ENCODE measurements at regions not wholly inside any gene's neighbourhood (a gene's known extent, or its start where the extent isn't known, plus 50 kb on each side); places are given as distances from the start of the nearest gene placed in this dataset.
"Not testable (repeated sequence)": the region's sequence is repeated elsewhere in the genome, so short reads cannot be mapped to it uniquely, and the experiment has no call there.

- not testable (repeated sequence) for H3K4me3 Mint-ChIP-seq (ENCODE audit: unreplicated experiment); H3K79me2 ChIP-seq (ENCODE audit: insufficient read depth, low read length); H2AFZ ChIP-seq (ENCODE audit: low read depth, low read length); H3K4me1 ChIP-seq (ENCODE audit: insufficient read depth, low read length); H3K9me3 ChIP-seq (ENCODE audit: insufficient read depth, low read depth, low read length); H3K4me3 ChIP-seq (ENCODE audit: insufficient read depth, low read depth, low read length); H3K27me3 Mint-ChIP-seq (ENCODE audit: low read depth, unreplicated experiment); H3K9me3 Mint-ChIP-seq (ENCODE audit: unreplicated experiment); H3K27ac ChIP-seq (ENCODE audit: low read depth, low read length); H3K36me3 ChIP-seq (ENCODE audit: insufficient read depth, low read length); H3K36me3 Mint-ChIP-seq (ENCODE audit: low read depth, unreplicated experiment); FAIRE-seq; H3K27me3 ChIP-seq (ENCODE audit: insufficient read depth, low read length); H3K4me1 Mint-ChIP-seq (ENCODE audit: low read depth, unreplicated experiment); H4K20me1 ChIP-seq (ENCODE audit: insufficient read depth, low read length); H3K27ac Mint-ChIP-seq (ENCODE audit: unreplicated experiment); H3K9ac ChIP-seq (ENCODE audit: low read length); DNase-seq (ENCODE audit: low read depth); H3K4me2 ChIP-seq (ENCODE audit: low read length)
Measured at GRCh38 chr9:39552242-39552881, 196.9 kb downstream of the SPATA31A1 start.

- not testable (repeated sequence) for H3K4me1 Mint-ChIP-seq (ENCODE audit: low read depth, unreplicated experiment); FAIRE-seq; H3K4me1 ChIP-seq (ENCODE audit: insufficient read depth, low read length); H3K4me3 ChIP-seq (ENCODE audit: insufficient read depth, low read depth, low read length); H4K20me1 ChIP-seq (ENCODE audit: insufficient read depth, low read length); H3K9me3 ChIP-seq (ENCODE audit: insufficient read depth, low read depth, low read length); H3K36me3 Mint-ChIP-seq (ENCODE audit: low read depth, unreplicated experiment); H3K9me3 Mint-ChIP-seq (ENCODE audit: unreplicated experiment); H3K9ac ChIP-seq (ENCODE audit: low read length); H3K27me3 ChIP-seq (ENCODE audit: insufficient read depth, low read length); H3K27me3 Mint-ChIP-seq (ENCODE audit: low read depth, unreplicated experiment); DNase-seq (ENCODE audit: low read depth); H2AFZ ChIP-seq (ENCODE audit: low read depth, low read length); H3K4me3 Mint-ChIP-seq (ENCODE audit: unreplicated experiment); H3K36me3 ChIP-seq (ENCODE audit: insufficient read depth, low read length); H3K4me2 ChIP-seq (ENCODE audit: low read length); H3K79me2 ChIP-seq (ENCODE audit: insufficient read depth, low read length); H3K27ac ChIP-seq (ENCODE audit: low read depth, low read length); H3K27ac Mint-ChIP-seq (ENCODE audit: unreplicated experiment)
Measured at GRCh38 chr9:39554352-39554751, 198.9 kb downstream of the SPATA31A1 start.

GRCh38 chr9:39559384-39559783 is 203.9 kb downstream of the SPATA31A1 start:
- TF ChIP-seq CTCF (IDR thresholded peaks at IDR 0.05; ENCODE audit: insufficient read depth, low read depth, low read length): peak; percentile 15
- not testable (repeated sequence) for H3K4me1 ChIP-seq (ENCODE audit: insufficient read depth, low read length); H3K4me3 Mint-ChIP-seq (ENCODE audit: unreplicated experiment); FAIRE-seq; H3K4me3 ChIP-seq (ENCODE audit: insufficient read depth, low read depth, low read length); H2AFZ ChIP-seq (ENCODE audit: low read depth, low read length); H3K36me3 ChIP-seq (ENCODE audit: insufficient read depth, low read length); H3K27me3 ChIP-seq (ENCODE audit: insufficient read depth, low read length); H3K4me1 Mint-ChIP-seq (ENCODE audit: low read depth, unreplicated experiment); H3K9ac ChIP-seq (ENCODE audit: low read length); H3K9me3 ChIP-seq (ENCODE audit: insufficient read depth, low read depth, low read length); H3K27me3 Mint-ChIP-seq (ENCODE audit: low read depth, unreplicated experiment); H3K36me3 Mint-ChIP-seq (ENCODE audit: low read depth, unreplicated experiment); H4K20me1 ChIP-seq (ENCODE audit: insufficient read depth, low read length); H3K9me3 Mint-ChIP-seq (ENCODE audit: unreplicated experiment); H3K4me2 ChIP-seq (ENCODE audit: low read length); DNase-seq (ENCODE audit: low read depth); H3K79me2 ChIP-seq (ENCODE audit: insufficient read depth, low read length); H3K27ac ChIP-seq (ENCODE audit: low read depth, low read length); H3K27ac Mint-ChIP-seq (ENCODE audit: unreplicated experiment)

- H3K4me2 ChIP-seq (ENCODE audit: low read length); H3K27ac ChIP-seq (ENCODE audit: low read depth, low read length); H3K36me3 Mint-ChIP-seq (ENCODE audit: low read depth, unreplicated experiment); H2AFZ ChIP-seq (ENCODE audit: low read depth, low read length); H3K9ac ChIP-seq (ENCODE audit: low read length); H3K9me3 ChIP-seq (ENCODE audit: insufficient read depth, low read depth, low read length); H3K27me3 Mint-ChIP-seq (ENCODE audit: low read depth, unreplicated experiment); H3K79me2 ChIP-seq (ENCODE audit: insufficient read depth, low read length); H3K27me3 ChIP-seq (ENCODE audit: insufficient read depth, low read length); FAIRE-seq; H3K4me1 ChIP-seq (ENCODE audit: insufficient read depth, low read length); H4K20me1 ChIP-seq (ENCODE audit: insufficient read depth, low read length); H3K4me3 Mint-ChIP-seq (ENCODE audit: unreplicated experiment); H3K4me1 Mint-ChIP-seq (ENCODE audit: low read depth, unreplicated experiment); H3K4me3 ChIP-seq (ENCODE audit: insufficient read depth, low read depth, low read length); H3K36me3 ChIP-seq (ENCODE audit: insufficient read depth, low read length); DNase-seq (ENCODE audit: low read depth); H3K9me3 Mint-ChIP-seq (ENCODE audit: unreplicated experiment): not testable (repeated sequence)
- H3K27ac Mint-ChIP-seq (ENCODE audit: unreplicated experiment): peak overlapping the region; percentile 82
Measured at GRCh38 chr9:39566782-39567181, 211.3 kb downstream of the SPATA31A1 start.

GRCh38 chr9:39567396-39567795 is 211.9 kb downstream of the SPATA31A1 start:
- H3K4me3 Mint-ChIP-seq (ENCODE audit: unreplicated experiment); H3K9ac ChIP-seq (ENCODE audit: low read length); H3K27me3 ChIP-seq (ENCODE audit: insufficient read depth, low read length); H3K27me3 Mint-ChIP-seq (ENCODE audit: low read depth, unreplicated experiment); H3K4me3 ChIP-seq (ENCODE audit: insufficient read depth, low read depth, low read length); H3K4me1 ChIP-seq (ENCODE audit: insufficient read depth, low read length); H3K4me2 ChIP-seq (ENCODE audit: low read length); FAIRE-seq; H3K36me3 Mint-ChIP-seq (ENCODE audit: low read depth, unreplicated experiment); H3K27ac ChIP-seq (ENCODE audit: low read depth, low read length); H3K9me3 Mint-ChIP-seq (ENCODE audit: unreplicated experiment); DNase-seq (ENCODE audit: low read depth); H2AFZ ChIP-seq (ENCODE audit: low read depth, low read length); H3K36me3 ChIP-seq (ENCODE audit: insufficient read depth, low read length); H4K20me1 ChIP-seq (ENCODE audit: insufficient read depth, low read length); H3K9me3 ChIP-seq (ENCODE audit: insufficient read depth, low read depth, low read length); H3K27ac Mint-ChIP-seq (ENCODE audit: unreplicated experiment); H3K4me1 Mint-ChIP-seq (ENCODE audit: low read depth, unreplicated experiment); H3K79me2 ChIP-seq (ENCODE audit: insufficient read depth, low read length): not testable (repeated sequence)

Measured in astrocyte (in vitro differentiated cells and primary cell).